ENCODE measurements at regions not wholly inside any gene's neighbourhood (a gene's known extent, or its start where the extent isn't known, plus 50 kb on each side); places are given as distances from the start of the nearest gene placed in this dataset.

- Mint-ChIP-seq H3K4me3 (no peak overlapping the region), H3K4me1 (peaks cover 41% of the 10 kb centered on the region), H3K36me3 (ENCODE audit: low read depth) (no peaks in the 10 kb centered on the region), H3K27me3 (ENCODE audit: low read depth) (peaks cover 63% of the 10 kb centered on the region), H3K27ac (no peak overlapping the region), H3K9me3 (no peaks in the 10 kb centered on the region)
- no peak for TF ChIP-seq CTCF (IDR thresholded peaks at IDR 0.05; ENCODE audit: unreplicated experiment in 3 of 3)
Observed at GRCh38 chr5:174187481-174187880, 142.0 kb downstream of the NSG2 start.

- Mint-ChIP-seq H3K9me3 (no peaks in the 10 kb centered on the region), H3K4me3 (no peak overlapping the region), H3K4me1 (peaks cover 41% of the 10 kb centered on the region), H3K27me3 (ENCODE audit: low read depth) (peaks cover 63% of the 10 kb centered on the region), H3K27ac (peak overlapping the region in 1 of 3 experiments; percentile 0), H3K36me3 (ENCODE audit: low read depth) (no peaks in the 10 kb centered on the region)
- TF ChIP-seq CTCF (IDR thresholded peaks at IDR 0.05; ENCODE audit: unreplicated experiment in 3 of 3): no peak
Observed at GRCh38 chr5:174188295-174188694, 142.8 kb downstream of the NSG2 start.

- Mint-ChIP-seq H3K27me3 (ENCODE audit: low read depth) (peaks cover 66% of the 10 kb centered on the region), H3K27ac (peak overlapping the region; percentile 46 to 70 (median 59)), H3K9me3 (no peaks in the 10 kb centered on the region), H3K4me3 (no peak overlapping the region), H3K36me3 (ENCODE audit: low read depth) (no peaks in the 10 kb centered on the region), H3K4me1 (peaks cover 41% of the 10 kb centered on the region)
- TF ChIP-seq CTCF (IDR thresholded peaks at IDR 0.05; ENCODE audit: unreplicated experiment in 3 of 3): no peak
Observed at GRCh38 chr5:174189654-174190541, 144.4 kb downstream of the NSG2 start.

GRCh38 chr5:174191076-174191475, 145.6 kb downstream of the NSG2 start:
- no peak for TF ChIP-seq CTCF (IDR thresholded peaks at IDR 0.05; ENCODE audit: unreplicated experiment in 3 of 3)
- H3K4me1 Mint-ChIP-seq: peaks cover 41% of the 10 kb centered on the region
- no peaks in the 10 kb centered on the region for H3K9me3 Mint-ChIP-seq
- H3K27ac Mint-ChIP-seq: peak overlapping the region in 1 of 3 experiments; percentile 59
- H3K36me3 Mint-ChIP-seq (ENCODE audit: low read depth): no peaks in the 10 kb centered on the region
- H3K4me3 Mint-ChIP-seq: no peak overlapping the region
- peaks cover 62% of the 10 kb centered on the region for H3K27me3 Mint-ChIP-seq (ENCODE audit: low read depth)

GRCh38 chr5:174191850-174192655, 146.5 kb downstream of the NSG2 start:
- Mint-ChIP-seq H3K4me1 (peaks cover 41% of the 10 kb centered on the region), H3K9me3 (no peaks in the 10 kb centered on the region), H3K27ac (peak overlapping the region in 2 of 3 experiments; percentile 18 to 19), H3K4me3 (no peak overlapping the region), H3K27me3 (ENCODE audit: low read depth) (peaks cover 60% of the 10 kb centered on the region), H3K36me3 (ENCODE audit: low read depth) (no peaks in the 10 kb centered on the region)
- TF ChIP-seq CTCF (IDR thresholded peaks at IDR 0.05; ENCODE audit: unreplicated experiment in 3 of 3): no peak

Data from nephron (organoid).